Right atrium auricular region (tissue), 2 donors: ENCODE measurements at regions not wholly inside any gene's neighbourhood (a gene's known extent, or its start where the extent isn't known, plus 50 kb on each side); places are given as distances from the start of the nearest gene placed in this dataset.

ENCODE experiments used
- DNase-seq: peaks from one replicate; pipeline ENCODE4 v3.0.0-alpha.2; 2019; ENCODE audit warnings: low spot score
- H3K27ac ChIP-seq, 2 donors: fragments of 200-600 bp; sonication (generic); 1 replicate in 1 of 2; 2 replicates in 1 of 2; pipeline ENCODE4 v1.5.1; 2016 to 2019
- H3K27me3 ChIP-seq, 2 donors: fragments of 200-600 bp; sonication (generic); one replicate each; pipeline versions ENCODE4 v1.5.1 to v1.6.0; 2017 to 2019
- H3K36me3 ChIP-seq: fragments of 200-600 bp; sonication (generic); one replicate; pipeline ENCODE4 v1.5.1; 2016
- H3K4me1 ChIP-seq, 2 donors: fragments of 200-600 bp; sonication (generic); one replicate each; pipeline versions ENCODE4 v1.5.1 to v1.6.0; 2017 to 2019
- H3K4me3 ChIP-seq, 2 donors: fragments of 200-600 bp; sonication (generic); 1 replicate in 1 of 2; 2 replicates in 1 of 2; pipeline ENCODE4 v1.5.1; 2017 to 2019; ENCODE audit warnings: mild to moderate bottlenecking in 1 of 2, moderate library complexity in 1 of 2
- H3K9me3 ChIP-seq, 2 donors: fragments of 200-600 bp; sonication (generic); one replicate each; pipeline ENCODE4 v1.5.1; 2019
- TF ChIP-seq, protein P1 (sequence below), 2 donors: fragments of 200-600 bp; sonication (generic); IDR thresholded peaks; one replicate each; pipeline ENCODE4 v1.5.1; 2019; ENCODE audit warnings: antibody characterized with exemption in 2 of 2

GRCh38 chr6:115847671-115848070 lies 213.0 kb downstream of the FRK start:
- no peak for DNase-seq
- Histone ChIP-seq H3K4me1 (no peaks in the 10 kb centered on the region), H3K4me3 (no peak overlapping the region), H3K36me3 (no peaks in the 10 kb centered on the region), H3K27me3 (no peaks in the 10 kb centered on the region), H3K27ac (no peak overlapping the region), H3K9me3 (no peaks in the 10 kb centered on the region)
- TF ChIP-seq, protein P1, sequence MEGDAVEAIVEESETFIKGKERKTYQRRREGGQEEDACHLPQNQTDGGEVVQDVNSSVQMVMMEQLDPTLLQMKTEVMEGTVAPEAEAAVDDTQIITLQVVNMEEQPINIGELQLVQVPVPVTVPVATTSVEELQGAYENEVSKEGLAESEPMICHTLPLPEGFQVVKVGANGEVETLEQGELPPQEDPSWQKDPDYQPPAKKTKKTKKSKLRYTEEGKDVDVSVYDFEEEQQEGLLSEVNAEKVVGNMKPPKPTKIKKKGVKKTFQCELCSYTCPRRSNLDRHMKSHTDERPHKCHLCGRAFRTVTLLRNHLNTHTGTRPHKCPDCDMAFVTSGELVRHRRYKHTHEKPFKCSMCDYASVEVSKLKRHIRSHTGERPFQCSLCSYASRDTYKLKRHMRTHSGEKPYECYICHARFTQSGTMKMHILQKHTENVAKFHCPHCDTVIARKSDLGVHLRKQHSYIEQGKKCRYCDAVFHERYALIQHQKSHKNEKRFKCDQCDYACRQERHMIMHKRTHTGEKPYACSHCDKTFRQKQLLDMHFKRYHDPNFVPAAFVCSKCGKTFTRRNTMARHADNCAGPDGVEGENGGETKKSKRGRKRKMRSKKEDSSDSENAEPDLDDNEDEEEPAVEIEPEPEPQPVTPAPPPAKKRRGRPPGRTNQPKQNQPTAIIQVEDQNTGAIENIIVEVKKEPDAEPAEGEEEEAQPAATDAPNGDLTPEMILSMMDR (IDR thresholded peaks at IDR 0.05), result no peak

- Histone ChIP-seq H3K36me3 (no peaks in the 10 kb centered on the region), H3K4me1 (no peaks in the 10 kb centered on the region), H3K9me3 (no peaks in the 10 kb centered on the region), H3K27me3 (no peaks in the 10 kb centered on the region), H3K4me3 (no peak overlapping the region), H3K27ac (no peak overlapping the region)
- DNase-seq, result no peak
- TF ChIP-seq, protein P1 (IDR thresholded peaks at IDR 0.05), result no peak
Observed at GRCh38 chr6:115843945-115844344, 216.7 kb downstream of the FRK start.

DNA sequence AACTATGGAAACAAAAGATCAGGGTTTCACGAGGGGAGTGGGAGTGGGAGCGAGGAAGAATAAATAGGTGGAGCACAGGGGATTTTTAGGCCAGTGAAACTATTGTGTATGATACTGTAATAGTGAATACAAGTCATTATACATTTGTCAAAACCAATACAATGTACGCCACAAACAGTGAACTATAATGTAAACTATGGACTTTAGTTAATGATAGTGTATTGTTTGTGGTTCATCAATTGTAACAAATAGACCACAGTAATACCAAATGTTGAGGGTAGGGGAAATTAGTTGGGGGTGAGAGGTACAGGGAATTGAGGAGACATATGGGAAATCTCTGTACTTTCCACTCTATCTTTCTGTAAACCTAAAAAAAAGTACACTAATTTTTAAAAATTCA lies 218.4 kb downstream of the FRK start:
- no peaks in the 10 kb centered on the region for H3K36me3 ChIP-seq
- no peaks in the 10 kb centered on the region for H3K27me3 ChIP-seq
- H3K27ac ChIP-seq, result no peak overlapping the region
- H3K4me3 ChIP-seq, result no peak overlapping the region
- TF ChIP-seq, protein P1 (IDR thresholded peaks at IDR 0.05), result no peak
- DNase-seq, result no peak
- no peaks in the 10 kb centered on the region for H3K9me3 ChIP-seq
- no peaks in the 10 kb centered on the region for H3K4me1 ChIP-seq

DNA sequence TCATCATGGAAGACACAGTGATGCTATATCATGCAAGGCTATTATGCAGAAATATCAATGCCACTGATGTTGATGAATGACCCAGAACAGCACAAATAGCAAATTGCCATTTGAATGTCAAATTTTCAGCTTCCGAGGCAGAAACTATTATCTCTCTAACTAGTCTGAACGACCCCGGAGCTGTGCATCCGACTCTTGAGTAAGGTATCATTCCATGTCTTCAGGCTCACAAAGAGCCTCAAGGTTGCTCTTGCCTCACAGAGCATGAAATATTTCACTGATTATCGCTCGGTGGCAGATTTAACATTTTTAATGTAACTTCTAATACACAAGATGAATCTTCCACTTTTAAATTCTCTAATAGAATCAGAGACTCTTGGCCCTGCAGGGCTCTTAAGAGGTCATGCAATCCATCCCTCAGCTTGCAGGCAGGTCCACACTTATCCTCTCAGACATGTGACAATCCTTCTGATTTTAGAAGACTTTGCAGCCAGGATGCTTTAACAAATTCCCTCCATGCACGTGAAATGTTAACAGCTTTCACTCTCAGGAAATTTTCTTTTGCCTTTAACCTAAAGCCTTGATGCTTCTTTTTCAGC lies 221.0 kb downstream of the FRK start:
- Histone ChIP-seq H3K36me3 (no peaks in the 10 kb centered on the region), H3K9me3 (no peaks in the 10 kb centered on the region), H3K4me3 (no peak overlapping the region), H3K27me3 (no peaks in the 10 kb centered on the region), H3K4me1 (no peaks in the 10 kb centered on the region), H3K27ac (no peak overlapping the region)
- TF ChIP-seq, protein P1 (IDR thresholded peaks at IDR 0.05), result no peak
- DNase-seq, result no peak

GRCh38 chr6:115838763-115839401 lies 221.8 kb downstream of the FRK start:
- no peaks in the 10 kb centered on the region for H3K27me3 ChIP-seq

More at GRCh38 chr6:115838763-115839401, 221.8 kb downstream of the FRK start:
- no peak for DNase-seq
- H3K9me3 ChIP-seq, result no peaks in the 10 kb centered on the region
- no peaks in the 10 kb centered on the region for H3K36me3 ChIP-seq
- no peak overlapping the region for H3K27ac ChIP-seq
- H3K4me3 ChIP-seq, result no peak overlapping the region
- TF ChIP-seq, protein P1 (IDR thresholded peaks at IDR 0.05), result peak in 1 of 2 donors; percentile 46
- H3K4me1 ChIP-seq, result no peaks in the 10 kb centered on the region
